D721Med (cell line): ENCODE measurements at regions not wholly inside any gene's neighbourhood (a gene's known extent, or its start where the extent isn't known, plus 50 kb on each side); places are given as distances from the start of the nearest gene placed in this dataset.

ENCODE experiments used
- DNase-seq: peaks from one replicate; pipeline ENCODE4 v3.0.0; 2011; ENCODE audit warnings: low spot score; ENCODE audit not compliant: insufficient read length
- FAIRE-seq: peaks from 2 replicates; lab custom pipeline; 2011; peaks lifted over from hg19 to GRCh38; lab: Jason Lieb, UNC
- TF ChIP-seq, protein P1 (sequence below): IDR thresholded peaks from 2 replicates; pipeline ENCODE4 v1.5.1; 2012; ENCODE audit warnings: mild to moderate bottlenecking, control low read depth; ENCODE audit not compliant: insufficient read depth; ENCODE audit errors: missing control alignments

DNA sequence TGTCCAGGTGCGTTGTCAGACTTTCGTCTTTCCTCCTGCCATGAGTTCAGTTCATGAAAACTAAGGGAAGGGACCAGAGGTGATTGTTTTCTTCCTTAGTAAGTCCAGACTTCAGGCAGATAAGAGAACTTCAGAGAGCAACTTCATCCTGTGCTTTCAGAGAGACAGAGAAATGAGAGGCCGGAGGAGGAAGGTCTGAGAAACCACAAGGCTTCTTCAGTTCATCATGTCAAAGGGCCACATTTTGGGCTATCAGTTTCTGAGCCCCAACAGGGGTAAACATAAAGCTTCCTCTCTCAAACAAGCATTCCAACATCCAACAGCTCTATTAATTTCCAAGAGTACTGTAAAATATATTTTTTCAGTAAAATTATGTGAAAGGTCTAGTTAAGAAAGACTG lies 668.4 kb upstream of the NRP1 start:
- TF ChIP-seq, protein P1, sequence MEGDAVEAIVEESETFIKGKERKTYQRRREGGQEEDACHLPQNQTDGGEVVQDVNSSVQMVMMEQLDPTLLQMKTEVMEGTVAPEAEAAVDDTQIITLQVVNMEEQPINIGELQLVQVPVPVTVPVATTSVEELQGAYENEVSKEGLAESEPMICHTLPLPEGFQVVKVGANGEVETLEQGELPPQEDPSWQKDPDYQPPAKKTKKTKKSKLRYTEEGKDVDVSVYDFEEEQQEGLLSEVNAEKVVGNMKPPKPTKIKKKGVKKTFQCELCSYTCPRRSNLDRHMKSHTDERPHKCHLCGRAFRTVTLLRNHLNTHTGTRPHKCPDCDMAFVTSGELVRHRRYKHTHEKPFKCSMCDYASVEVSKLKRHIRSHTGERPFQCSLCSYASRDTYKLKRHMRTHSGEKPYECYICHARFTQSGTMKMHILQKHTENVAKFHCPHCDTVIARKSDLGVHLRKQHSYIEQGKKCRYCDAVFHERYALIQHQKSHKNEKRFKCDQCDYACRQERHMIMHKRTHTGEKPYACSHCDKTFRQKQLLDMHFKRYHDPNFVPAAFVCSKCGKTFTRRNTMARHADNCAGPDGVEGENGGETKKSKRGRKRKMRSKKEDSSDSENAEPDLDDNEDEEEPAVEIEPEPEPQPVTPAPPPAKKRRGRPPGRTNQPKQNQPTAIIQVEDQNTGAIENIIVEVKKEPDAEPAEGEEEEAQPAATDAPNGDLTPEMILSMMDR: no peak
- DNase-seq: no peak
- FAIRE-seq: no peak

DNA sequence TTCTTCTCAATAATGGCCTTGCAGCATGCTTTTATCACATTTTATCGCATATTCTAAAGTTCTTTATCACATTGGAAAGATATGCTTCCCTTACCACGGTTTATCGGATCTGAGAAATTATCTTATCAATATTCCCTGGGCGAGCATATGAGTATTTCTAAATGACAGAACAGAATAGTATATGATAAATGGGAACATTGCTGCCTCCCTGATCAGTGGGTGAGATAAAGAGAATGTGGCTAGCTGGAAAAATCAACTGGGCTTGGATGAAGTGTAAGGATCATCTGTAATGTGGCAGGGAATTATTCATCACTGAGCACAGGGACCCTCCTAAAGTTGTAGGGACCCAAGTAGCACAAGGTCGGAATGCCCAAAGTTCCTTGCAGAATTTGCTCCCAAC lies 667.4 kb upstream of the NRP1 start:
- FAIRE-seq (no peak), DNase-seq (no peak)
- TF ChIP-seq, protein P1: no peak

DNA sequence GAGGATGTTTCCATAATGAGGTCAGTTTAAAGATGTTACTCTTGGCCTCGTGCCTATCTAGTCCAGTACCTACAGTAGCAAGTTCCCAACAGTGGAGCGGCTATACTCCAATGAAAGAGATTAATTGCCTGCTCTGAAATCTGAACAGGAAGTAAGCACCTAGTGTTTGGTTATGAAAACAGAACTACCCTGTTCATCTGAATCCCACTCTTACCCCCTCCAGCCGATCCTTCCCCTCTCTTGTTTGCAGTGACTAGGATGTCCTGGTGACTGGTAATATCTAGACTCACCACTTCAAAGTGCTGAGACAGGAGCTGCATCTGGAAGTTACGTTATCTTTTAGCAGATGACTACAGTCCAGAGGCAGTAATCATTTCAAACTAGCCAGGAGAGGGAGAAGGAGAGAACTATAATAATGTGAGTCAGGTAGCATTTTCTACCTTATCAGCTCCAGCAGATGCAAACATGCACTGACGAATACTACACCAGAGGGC lies 666.7 kb upstream of the NRP1 start:
- TF ChIP-seq, protein P1: no peak
- no peak for FAIRE-seq

DNA sequence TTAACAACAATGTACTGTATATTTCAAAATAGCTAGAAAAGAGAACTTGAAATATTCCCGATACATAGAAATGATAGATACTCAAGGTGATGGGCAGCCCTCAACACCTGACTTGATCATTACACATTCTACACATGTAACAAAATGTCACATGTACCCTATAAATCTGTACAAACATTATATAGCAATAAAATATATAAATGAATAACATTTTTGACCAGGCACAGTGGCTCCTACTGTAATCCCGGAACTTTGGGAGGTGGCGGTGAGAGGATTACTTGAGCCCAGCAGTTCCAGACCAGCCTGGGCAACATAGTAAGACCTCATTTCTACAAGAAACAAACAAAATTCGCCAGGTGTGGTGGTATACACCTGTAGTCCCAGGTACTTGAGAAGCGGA lies 659.5 kb upstream of the NRP1 start:
- FAIRE-seq (no peak), DNase-seq (no peak)
- TF ChIP-seq, protein P1: no peak

More for the DNA sequence above, 666.7 kb upstream of the NRP1 start:
- no peak for DNase-seq

DNA sequence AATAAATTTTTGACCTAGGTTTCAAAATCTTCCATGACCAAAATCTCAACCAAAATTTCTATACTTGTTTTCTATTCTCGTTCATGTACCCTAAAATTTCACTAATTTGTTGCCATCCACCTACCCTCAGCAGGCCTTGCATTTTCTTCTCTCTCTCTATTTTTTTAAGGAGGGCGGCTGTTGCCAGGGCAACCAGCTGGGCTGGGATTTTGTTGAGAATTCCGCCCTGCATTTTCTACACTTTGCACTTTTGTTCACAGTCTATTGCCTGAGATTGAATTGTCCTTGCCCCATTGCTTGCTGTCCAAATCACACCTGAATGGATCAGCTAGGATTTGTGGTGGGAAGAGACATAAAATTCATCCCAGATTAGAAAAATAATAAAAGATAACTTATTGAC lies 657.5 kb upstream of the NRP1 start:
- TF ChIP-seq, protein P1: no peak
- FAIRE-seq: no peak
- no peak for DNase-seq

DNA sequence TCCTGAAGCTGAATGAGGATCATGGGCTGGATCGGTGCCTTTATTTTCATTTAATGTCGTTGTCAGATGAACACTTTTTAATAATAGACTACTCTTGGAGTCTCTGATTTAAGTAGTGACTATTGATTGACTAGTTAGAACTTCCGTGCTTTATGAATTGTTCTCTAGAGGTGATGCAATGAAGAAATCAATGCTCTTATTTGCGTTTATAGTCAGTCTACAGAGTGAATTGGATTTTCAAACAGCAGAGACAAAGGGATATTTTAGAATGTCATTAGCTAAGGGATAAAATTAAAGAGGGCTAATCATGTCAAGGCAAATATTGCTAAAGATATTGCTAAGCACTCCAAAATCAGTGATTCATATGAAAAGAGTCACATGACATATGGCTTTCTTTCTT lies 652.0 kb upstream of the NRP1 start:
- TF ChIP-seq, protein P1: no peak
- no peak for FAIRE-seq
- no peak for DNase-seq

DNA sequence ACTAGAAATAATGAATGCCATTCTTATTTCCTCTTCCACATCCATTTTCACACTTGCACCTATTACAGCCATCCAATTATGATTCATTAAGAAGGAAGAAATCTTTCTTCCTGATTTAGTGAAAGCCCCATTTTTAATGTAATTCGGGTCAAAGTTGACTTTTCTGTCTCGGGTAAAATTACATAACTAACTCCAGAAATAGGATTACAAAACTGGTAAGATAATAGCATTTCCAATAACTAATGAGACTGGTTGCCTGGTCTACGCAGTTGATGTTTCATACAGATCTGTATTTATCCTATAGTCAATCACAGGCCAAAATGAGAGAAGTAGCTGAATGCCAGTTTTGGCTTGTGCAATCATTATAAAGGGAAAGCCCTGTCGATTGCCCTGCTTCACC lies 651.5 kb upstream of the NRP1 start:
- TF ChIP-seq, protein P1: no peak
- FAIRE-seq: no peak
- no peak for DNase-seq
